D721Med (cell line): ENCODE measurements at regions not wholly inside any gene's neighbourhood (a gene's known extent, or its start where the extent isn't known, plus 50 kb on each side); places are given as distances from the start of the nearest gene placed in this dataset.
"Not testable (repeated sequence)": the region's sequence is repeated elsewhere in the genome, so short reads cannot be mapped to it uniquely, and the experiment has no call there.

ENCODE experiments used
- DNase-seq: peaks from one replicate; pipeline ENCODE4 v3.0.0; 2011; ENCODE audit warnings: low spot score; ENCODE audit not compliant: insufficient read length
- FAIRE-seq: peaks from 2 replicates; lab custom pipeline; 2011; peaks lifted over from hg19 to GRCh38; lab: Jason Lieb, UNC
- TF ChIP-seq, protein P1 (sequence below): IDR thresholded peaks from 2 replicates; pipeline ENCODE4 v1.5.1; 2012; ENCODE audit warnings: mild to moderate bottlenecking, control low read depth; ENCODE audit not compliant: insufficient read depth; ENCODE audit errors: missing control alignments

DNA sequence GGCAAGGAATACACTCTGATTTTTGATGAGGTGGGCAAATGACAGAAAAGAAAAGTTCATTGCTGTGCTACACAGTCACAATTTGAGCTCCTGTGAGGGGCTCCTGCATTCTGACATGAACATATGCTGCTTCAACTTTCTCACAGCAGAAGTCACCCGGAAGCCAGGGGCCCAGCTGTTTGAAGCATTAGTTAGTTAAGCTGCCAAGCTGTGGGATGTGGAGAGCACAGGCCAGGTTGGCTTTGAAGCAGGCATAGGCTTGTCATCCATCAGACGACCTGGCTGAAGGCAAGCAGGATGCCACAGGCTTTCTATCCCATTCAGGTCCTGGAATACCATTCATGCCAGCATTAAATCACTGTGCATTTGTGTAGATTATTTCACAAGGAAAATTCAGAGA lies 63.1 kb downstream of the MTNR1B start:
- TF ChIP-seq, protein P1, sequence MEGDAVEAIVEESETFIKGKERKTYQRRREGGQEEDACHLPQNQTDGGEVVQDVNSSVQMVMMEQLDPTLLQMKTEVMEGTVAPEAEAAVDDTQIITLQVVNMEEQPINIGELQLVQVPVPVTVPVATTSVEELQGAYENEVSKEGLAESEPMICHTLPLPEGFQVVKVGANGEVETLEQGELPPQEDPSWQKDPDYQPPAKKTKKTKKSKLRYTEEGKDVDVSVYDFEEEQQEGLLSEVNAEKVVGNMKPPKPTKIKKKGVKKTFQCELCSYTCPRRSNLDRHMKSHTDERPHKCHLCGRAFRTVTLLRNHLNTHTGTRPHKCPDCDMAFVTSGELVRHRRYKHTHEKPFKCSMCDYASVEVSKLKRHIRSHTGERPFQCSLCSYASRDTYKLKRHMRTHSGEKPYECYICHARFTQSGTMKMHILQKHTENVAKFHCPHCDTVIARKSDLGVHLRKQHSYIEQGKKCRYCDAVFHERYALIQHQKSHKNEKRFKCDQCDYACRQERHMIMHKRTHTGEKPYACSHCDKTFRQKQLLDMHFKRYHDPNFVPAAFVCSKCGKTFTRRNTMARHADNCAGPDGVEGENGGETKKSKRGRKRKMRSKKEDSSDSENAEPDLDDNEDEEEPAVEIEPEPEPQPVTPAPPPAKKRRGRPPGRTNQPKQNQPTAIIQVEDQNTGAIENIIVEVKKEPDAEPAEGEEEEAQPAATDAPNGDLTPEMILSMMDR: no peak
- FAIRE-seq: no peak
- no peak for DNase-seq

DNA sequence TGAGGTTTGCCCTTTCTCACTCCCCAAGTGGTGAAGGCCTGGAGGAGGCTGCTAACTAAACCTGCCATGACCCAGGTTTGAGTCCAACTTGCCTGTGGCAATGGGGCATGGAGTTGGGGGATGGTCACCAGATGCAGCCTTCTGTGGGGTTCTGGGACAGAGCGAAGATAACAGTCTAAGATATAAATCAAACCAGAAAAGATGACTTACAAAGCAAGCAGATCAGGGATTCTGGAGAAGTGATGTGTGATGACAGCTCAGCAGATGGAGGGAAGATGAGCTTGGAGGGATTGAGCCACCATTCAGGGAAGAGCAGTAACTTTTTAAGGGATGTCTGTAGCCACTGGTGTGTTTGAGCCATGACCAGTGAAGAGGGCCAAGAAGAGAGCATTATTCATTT lies 63.6 kb downstream of the MTNR1B start:
- DNase-seq (no peak), FAIRE-seq (no peak)
- TF ChIP-seq, protein P1: no peak

DNA sequence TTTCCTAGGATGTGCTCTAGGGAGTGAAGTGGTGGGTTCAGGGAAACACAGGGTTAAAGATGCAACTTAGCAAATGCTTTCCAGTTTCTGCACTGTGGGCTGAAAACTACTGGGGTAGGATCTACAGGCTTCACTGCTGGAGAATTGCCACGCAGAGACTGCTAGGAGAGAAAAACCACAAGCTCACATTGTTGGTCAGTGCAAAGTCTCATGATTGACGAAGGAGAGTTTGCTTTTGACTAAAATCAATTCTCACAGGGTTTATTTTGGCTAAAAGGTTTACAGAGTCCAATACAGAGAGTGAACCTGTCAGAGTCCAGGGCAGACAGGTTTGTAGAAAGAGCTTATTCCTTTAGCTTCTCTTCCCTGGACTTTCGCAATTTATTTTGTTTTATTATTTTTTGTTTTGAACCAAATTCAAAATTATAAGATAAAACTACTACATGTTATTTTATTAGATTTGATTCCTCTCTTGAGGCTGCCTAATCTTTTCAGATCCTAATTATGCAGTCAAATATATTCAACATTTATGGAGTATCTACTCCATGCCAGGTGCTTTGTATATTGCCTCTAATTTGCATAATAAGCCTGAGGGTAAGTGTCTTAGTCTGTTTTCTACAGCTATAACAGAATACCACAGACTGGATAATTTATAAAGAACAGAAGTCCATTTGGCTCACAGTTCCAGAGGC lies 64.7 kb downstream of the MTNR1B start:
- FAIRE-seq: no peak

DNA sequence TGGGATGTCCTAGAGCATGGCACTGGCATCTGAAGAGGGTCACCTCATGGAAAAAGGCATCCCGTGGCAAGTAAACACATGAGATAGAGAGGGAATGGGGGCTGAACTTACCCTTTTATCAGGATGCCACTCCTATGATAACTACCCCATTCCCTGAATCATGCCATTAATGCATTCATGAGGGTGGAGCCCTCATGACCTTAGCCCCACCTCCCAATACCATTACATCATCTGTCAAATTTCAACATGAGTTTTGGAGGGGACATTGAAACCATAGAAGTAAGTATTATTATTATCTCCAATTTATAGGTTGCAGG lies 65.2 kb downstream of the MTNR1B start:
- TF ChIP-seq, protein P1: no peak
- FAIRE-seq: no peak
- DNase-seq: no peak

More for the DNA sequence above, 64.7 kb downstream of the MTNR1B start:
- TF ChIP-seq, protein P1: no peak
- no peak for DNase-seq

DNA sequence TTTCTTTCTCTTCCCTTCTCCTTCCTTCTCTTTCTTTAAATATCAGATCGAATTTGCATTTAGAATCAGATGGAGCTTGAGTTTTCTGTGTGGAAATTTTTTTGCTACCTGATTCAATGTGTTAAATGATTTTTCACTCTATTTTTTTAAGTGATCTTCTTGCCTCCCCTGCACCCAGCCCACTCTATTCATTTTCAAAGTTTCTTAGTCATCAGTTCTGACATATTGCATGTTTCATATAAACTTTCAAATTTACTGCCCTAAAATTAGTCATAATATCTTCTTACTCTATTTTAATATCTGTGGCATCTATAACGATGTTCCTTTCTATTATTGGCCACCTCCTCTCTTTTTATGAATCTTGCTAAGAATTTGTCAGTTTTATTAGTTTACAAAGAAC lies 69.1 kb downstream of the MTNR1B start:
- FAIRE-seq (no peak), DNase-seq (no peak)
- TF ChIP-seq, protein P1: no peak

DNA sequence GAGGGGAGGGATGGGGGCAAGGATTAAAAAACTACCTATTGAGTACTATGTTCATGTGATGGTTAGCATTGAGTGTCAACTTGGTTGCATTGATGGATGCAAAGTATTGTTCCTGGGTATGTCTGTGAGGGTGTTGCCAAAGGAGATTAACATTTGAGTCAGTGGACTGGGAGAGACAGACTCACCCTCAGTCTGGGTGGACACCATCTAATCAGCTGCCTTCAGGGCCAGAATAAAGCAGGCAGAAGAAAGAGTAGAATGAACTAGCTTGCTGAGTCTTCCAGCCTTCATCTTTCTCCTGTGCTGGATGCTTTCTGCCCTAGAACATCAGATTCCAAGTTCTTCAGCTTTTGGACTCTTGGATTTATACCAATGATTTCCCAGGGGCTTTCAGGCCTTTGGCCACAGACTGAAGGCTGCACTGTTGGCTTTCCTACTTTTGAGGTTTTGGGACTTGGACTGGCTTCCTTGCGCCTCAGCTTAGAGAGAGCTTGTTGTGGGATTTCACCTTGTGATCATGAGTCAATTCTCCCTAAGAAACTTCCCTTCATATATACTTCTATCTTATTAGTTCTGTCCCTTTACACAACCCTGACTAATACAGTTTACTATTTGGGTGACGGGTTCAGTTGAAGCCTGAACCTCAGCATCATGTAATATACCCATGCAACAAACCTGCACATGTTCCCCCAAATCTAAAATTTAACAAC lies 70.2 kb downstream of the MTNR1B start:
- TF ChIP-seq, protein P1: no peak
- DNase-seq: no peak
- FAIRE-seq: no peak

DNA sequence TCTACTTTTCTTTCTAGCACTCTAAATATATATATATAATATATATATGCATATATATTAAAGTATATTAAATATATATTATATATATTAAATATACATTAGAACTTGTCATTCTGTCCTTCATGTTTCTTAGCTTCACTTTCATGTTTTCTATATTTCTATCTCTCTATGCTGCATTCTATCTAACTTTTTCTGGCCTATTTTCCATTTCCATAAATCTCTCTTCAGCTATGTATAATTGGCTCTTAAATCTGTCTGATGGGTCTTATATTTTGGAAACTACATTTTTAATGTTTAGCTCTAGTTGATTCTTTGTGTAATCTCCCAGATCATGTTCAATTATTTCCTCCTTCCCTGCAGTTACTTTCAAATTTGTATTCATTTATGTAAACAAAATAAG lies 72.2 kb downstream of the MTNR1B start:
- DNase-seq (no peak), FAIRE-seq (no peak)
- TF ChIP-seq, protein P1: no peak

DNA sequence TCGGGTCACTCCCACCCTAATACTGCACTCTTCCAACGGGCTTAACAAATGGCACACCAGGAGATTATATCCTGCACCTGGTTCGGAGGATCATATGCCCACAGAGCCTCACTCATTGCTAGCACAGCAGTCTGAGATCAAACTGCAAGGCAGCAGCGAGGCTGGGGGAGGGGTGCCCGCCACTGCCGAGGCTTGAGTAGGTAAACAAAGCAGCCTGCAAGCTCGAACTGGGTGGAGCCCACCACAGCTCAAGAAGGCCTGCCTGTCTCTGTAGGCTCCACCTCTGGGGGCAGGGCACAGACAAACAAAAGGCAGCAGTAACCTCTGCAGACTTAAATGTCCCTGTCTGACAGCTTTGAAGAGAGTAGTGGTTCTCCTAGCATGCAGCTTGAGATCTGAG lies 73.7 kb downstream of the MTNR1B start:
- FAIRE-seq, DNase-seq: not testable (repeated sequence)
